SU-DHL-6 (cell line): ENCODE measurements at regions not wholly inside any gene's neighbourhood (a gene's known extent, or its start where the extent isn't known, plus 50 kb on each side); places are given as distances from the start of the nearest gene placed in this dataset.

ENCODE experiments used
- EZH2phosphoT487 ChIP-seq: fragments of 200-600 bp; sonication (generic), shearing (Covaris generic); conservative IDR thresholded peaks from 2 replicates; pipeline ENCODE4 v1.6.1; 2018; ENCODE audit warnings: mild to moderate bottlenecking, antibody characterized with exemption, low read length, moderate library complexity, mixed read lengths
- TF ChIP-seq, protein P1 (sequence below): fragments of 200-600 bp; sonication (generic); IDR thresholded peaks from one replicate; pipeline ENCODE4 v1.5.1; 2017; ENCODE audit warnings: antibody characterized with exemption, mild to moderate bottlenecking, low read length, moderate library complexity; ENCODE audit not compliant: insufficient read depth, poor library complexity, severe bottlenecking

- TF ChIP-seq, protein P1, sequence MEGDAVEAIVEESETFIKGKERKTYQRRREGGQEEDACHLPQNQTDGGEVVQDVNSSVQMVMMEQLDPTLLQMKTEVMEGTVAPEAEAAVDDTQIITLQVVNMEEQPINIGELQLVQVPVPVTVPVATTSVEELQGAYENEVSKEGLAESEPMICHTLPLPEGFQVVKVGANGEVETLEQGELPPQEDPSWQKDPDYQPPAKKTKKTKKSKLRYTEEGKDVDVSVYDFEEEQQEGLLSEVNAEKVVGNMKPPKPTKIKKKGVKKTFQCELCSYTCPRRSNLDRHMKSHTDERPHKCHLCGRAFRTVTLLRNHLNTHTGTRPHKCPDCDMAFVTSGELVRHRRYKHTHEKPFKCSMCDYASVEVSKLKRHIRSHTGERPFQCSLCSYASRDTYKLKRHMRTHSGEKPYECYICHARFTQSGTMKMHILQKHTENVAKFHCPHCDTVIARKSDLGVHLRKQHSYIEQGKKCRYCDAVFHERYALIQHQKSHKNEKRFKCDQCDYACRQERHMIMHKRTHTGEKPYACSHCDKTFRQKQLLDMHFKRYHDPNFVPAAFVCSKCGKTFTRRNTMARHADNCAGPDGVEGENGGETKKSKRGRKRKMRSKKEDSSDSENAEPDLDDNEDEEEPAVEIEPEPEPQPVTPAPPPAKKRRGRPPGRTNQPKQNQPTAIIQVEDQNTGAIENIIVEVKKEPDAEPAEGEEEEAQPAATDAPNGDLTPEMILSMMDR = no peak
- no peak for TF ChIP-seq EZH2phosphoT487
Observed at GRCh38 chr4:26212528-26212927, 108.3 kb upstream of the RBPJ start.
